ENCODE measurements at regions not wholly inside any gene's neighbourhood (a gene's known extent, or its start where the extent isn't known, plus 50 kb on each side); places are given as distances from the start of the nearest gene placed in this dataset.
A peak's percentile ranks its signal among the peaks of the same experiment; 100 is the strongest.

- no peak for DNase-seq (ENCODE audit: low read depth in 2 of 2)
These were observed 254.5 kb upstream of the ANKRD55 start for GRCh38 chr5:56487528-56488115.

GRCh38 chr5:56482363-56482762 is 249.2 kb upstream of the ANKRD55 start:
- DNase-seq (ENCODE audit: low read depth in 2 of 2) = no peak

GRCh38 chr5:56481428-56482357 is 248.6 kb upstream of the ANKRD55 start:
- DNase-seq (ENCODE audit: low read depth in 2 of 2) = no peak

GRCh38 chr5:56480705-56481427 is 247.7 kb upstream of the ANKRD55 start:
- no peak for DNase-seq (ENCODE audit: low read depth in 2 of 2)

GRCh38 chr5:56480078-56480704 is 247.1 kb upstream of the ANKRD55 start:
- no peak for DNase-seq (ENCODE audit: low read depth in 2 of 2)

- no peak for DNase-seq (ENCODE audit: low read depth in 2 of 2)
These were observed 246.6 kb upstream of the ANKRD55 start for GRCh38 chr5:56479696-56480077.

GRCh38 chr5:56479126-56479525 is 246.0 kb upstream of the ANKRD55 start:
- DNase-seq (ENCODE audit: low read depth in 2 of 2) = no peak

GRCh38 chr5:56478062-56478461 is 244.9 kb upstream of the ANKRD55 start:
- DNase-seq (ENCODE audit: low read depth in 2 of 2) = no peak

- no peak for DNase-seq (ENCODE audit: low read depth in 2 of 2)
These were observed 243.3 kb upstream of the ANKRD55 start for GRCh38 chr5:56476487-56476856.

- DNase-seq (ENCODE audit: low read depth in 2 of 2) = no peak
These were observed 242.8 kb upstream of the ANKRD55 start for GRCh38 chr5:56475689-56476486.

GRCh38 chr5:56471707-56472106 is 238.6 kb upstream of the ANKRD55 start:
- DNase-seq (ENCODE audit: low read depth in 2 of 2) = no peak

- no peak for DNase-seq (ENCODE audit: low read depth in 2 of 2)
These were observed 236.9 kb upstream of the ANKRD55 start for GRCh38 chr5:56470007-56470406.

GRCh38 chr5:56468277-56468676 is 235.1 kb upstream of the ANKRD55 start:
- DNase-seq (ENCODE audit: low read depth in 2 of 2) = no peak

- no peak for DNase-seq (ENCODE audit: low read depth in 2 of 2)
These were observed 234.1 kb upstream of the ANKRD55 start for GRCh38 chr5:56467176-56467717.

GRCh38 chr5:56466136-56466816 is 233.1 kb upstream of the ANKRD55 start:
- DNase-seq (ENCODE audit: low read depth in 2 of 2) = no peak

GRCh38 chr5:56465769-56466135 is 232.6 kb upstream of the ANKRD55 start:
- DNase-seq (ENCODE audit: low read depth in 2 of 2) = peak; percentile 68 to 75

GRCh38 chr5:56464935-56465768 is 232.0 kb upstream of the ANKRD55 start:
- no peak for DNase-seq (ENCODE audit: low read depth in 2 of 2)

- no peak for DNase-seq (ENCODE audit: low read depth in 2 of 2)
These were observed 230.9 kb upstream of the ANKRD55 start for GRCh38 chr5:56463944-56464571.

GRCh38 chr5:56461584-56461983 is 228.5 kb upstream of the ANKRD55 start:
- DNase-seq (ENCODE audit: low read depth in 2 of 2) = no peak
